H4 (cell line): ENCODE measurements at regions not wholly inside any gene's neighbourhood (a gene's known extent, or its start where the extent isn't known, plus 50 kb on each side); places are given as distances from the start of the nearest gene placed in this dataset.

Experiments used
- DNase-seq: peaks from one replicate; pipeline ENCODE4 v3.0.0-alpha.2; 2015; ENCODE audit warnings: low spot score

DNA sequence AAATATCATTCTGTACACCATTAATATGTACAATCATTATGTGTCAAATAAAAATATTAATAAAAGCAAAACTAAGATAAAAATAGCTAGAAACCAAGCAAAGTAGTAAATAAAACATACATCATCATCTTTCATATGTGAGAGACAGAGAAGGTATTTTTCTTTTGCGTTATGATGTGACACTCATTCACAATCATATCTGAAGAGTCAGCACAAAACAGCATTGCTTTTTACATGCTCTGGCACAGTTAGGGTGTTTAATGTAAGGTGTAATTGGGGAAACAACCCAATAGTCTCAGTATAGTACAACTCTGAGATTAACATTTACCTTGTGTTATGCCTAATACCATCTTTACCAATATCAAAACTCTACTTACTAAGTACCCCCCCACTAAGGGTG is 376.6 kb downstream of the TMA16 start:
- DNase-seq = no peak

DNA sequence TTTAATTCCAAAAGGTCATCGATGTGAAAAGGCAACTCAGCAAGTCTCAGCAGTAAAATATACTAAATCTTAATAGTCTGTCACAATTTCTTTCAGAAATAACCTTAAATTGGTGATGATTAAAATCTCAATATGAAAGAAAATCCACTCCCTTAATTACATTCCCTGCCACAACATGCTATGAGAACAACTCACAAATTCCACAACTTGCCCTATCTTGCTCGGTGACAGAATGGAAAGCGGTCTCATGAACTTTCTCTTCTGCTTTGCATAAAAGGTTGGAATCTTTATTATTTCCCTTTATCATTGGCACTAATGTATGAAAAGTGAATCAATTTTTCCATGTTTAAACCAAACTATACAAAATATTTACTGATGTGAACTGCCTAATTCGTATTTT is 380.8 kb downstream of the TMA16 start:
- DNase-seq = no peak

DNA sequence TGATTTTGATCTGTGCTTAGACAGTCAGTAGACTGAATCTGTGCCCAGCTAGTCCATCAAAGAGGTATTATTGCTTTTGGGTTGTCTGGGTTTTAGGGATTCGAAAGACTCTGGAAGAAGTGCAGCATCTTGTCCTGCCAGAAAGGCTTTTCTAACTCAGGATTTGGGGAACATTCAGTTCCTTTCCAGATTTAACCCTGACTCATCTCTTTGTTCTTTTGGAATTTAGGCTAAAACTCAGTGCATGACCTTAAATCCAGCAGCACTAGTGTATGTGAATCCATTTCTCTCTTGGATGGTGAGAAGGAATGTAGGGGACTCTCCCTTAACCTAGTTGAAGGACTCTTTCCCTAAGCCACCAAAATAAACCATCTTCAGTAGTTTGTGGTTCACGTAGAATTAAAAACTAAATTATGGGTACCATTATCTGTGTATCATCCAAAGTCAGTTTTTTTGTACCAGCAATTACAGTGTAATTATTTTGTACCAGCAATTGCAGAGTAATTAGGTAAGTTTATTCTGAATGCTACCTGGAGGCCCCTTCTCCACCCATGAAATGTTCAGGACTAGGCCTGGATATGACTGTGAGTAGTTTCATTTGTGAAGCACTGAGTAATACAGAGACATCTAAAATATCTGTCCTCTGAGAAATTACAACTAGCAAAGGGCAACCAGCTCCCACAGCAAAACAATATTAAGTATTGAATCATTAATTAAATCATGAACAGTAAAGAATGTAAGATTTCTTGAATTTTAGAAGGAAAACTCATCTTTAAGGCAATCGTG is 384.0 kb downstream of the TMA16 start:
- no peak for DNase-seq

DNA sequence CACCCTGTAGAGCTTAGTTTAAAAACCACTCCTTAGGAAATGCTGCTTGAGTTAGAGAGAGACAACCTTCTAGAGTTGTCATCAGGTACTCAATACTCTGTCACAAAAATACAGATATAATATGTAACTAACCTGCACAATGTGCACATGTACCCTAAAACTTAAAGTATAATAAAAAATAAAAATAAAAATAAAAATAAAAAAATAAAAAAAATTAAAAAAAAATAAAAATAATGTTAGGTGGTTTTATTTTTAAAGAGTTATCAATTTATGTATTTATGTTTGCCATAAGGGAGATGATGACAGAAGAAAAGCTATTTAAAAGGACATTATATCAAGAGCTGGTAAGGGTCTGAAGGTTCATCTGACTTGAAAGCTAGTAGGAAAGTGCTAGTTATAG is 397.9 kb downstream of the TMA16 start:
- DNase-seq = no peak

DNA sequence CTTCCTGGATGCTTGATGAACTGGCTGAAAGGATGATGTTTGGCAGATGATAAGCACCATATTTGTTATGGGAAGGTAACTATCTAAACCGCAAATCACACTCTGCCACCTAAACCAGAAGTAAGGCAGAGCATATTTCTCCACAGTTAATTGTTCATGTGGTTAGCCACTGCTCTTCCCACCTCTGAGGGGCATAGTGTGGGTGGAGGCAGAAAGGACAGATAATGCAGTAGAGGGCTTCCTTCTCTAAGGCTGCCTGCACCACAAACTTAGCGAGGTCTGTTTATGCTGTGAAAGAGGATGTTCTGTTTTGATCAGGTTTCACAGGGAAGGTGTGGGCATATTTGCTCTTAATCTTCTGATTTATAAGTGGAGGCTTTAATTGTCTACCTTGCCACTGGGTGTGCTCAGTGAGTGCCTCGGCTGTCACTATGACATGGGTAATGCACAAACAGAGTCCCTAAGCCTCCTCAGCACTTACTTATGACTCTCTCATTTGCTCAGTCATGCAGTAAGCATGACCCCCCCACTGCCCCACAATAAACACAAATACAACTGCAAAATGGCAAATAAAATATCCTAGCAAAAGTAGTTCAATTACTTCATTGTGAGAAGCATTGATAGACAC is 401.0 kb downstream of the TMA16 start:
- DNase-seq = no peak

DNA sequence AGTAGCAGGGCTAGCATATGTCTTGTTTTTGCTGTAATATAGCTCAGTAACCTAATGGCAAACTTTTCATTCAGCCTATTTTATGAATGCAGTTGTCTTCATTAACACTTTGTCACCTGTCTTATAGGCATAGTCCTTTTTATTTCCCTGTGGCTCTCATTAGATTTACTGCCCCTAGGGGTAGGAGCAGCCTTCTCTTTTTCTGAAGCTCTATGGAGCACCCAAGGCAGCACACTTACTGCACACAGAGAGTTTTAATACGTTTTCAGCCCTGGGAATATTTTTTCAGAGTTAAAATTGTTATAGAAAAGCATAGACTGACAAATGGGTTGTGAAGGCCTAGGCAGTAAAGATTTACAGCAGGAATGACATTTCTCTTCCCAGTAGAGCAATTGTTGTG is 406.8 kb downstream of the TMA16 start:
- DNase-seq = no peak

DNA sequence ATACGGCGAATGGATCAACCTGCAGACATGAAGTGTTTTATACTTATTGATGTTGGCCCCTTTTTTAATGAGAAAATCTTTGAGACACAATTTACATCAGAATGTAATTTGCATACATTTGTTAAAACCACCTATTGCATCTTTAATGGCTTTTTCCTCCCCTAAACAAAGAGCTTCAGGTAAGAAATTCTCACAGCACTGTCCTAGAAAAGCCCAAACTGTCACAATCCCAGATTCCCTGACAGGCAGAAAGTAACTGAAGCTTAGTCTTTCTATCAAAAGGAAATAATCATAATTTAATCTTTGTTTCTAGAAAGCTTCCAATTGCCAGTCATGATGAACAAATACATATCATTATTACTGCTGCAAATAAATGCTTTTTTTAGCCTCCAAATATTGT is 407.9 kb downstream of the TMA16 start:
- no peak for DNase-seq

DNA sequence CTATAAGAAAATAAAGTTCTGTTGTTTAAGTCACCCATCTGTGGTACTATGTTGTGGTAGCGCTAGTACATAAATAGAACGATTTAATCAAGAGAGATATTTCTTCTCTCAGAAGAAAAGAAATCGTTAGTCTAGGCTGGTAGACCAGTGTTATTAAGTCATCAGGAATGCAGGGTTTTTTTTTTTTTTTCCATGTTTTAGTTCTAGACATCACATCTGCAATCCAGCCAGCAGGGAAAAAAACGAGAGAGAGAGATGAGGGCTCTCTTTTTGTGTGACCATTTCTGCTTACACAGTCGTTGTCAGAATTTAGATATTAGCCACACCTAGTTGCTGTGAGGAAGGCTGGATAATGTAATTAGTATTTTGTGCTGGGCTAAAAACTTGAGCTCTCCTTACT is 417.4 kb downstream of the TMA16 start:
- DNase-seq = no peak

DNA sequence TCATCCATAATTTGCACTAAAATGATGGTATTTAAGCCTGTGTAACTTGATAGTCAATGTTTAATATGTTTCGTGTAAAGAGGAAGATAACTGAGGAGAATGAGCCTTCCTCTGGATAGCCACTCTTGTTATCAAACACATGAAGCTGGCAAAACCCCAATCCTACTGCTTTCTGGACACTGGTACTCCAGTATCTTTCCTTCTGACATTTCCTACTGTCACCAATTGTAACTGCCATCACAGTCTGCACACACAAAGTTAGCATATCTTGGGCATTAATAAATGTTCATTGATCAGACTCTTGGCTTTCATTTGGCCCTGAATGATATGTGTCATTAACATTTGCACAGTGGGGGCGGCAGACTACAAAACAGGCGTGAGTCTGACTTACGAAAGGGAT is 419.1 kb downstream of the TMA16 start:
- DNase-seq = no peak

DNA sequence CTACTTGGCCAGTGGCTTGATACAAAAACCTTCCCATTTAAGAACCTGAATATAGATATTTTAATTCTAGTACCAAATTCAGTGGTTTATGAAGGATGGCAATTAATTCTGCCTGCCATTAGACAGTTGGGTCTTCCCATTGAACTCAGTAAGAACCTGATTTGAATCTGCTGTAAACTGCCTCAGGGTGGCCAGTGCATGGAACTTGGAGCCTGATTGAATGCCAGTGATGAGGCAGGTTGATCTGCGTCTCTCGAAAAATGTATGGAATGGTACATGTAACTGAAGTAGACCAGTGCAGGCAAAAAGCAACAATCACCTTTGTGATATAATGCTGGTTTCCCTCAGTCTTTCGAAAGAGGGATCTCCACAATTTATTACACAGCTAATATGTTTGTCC is 421.4 kb downstream of the TMA16 start:
- no peak for DNase-seq

DNA sequence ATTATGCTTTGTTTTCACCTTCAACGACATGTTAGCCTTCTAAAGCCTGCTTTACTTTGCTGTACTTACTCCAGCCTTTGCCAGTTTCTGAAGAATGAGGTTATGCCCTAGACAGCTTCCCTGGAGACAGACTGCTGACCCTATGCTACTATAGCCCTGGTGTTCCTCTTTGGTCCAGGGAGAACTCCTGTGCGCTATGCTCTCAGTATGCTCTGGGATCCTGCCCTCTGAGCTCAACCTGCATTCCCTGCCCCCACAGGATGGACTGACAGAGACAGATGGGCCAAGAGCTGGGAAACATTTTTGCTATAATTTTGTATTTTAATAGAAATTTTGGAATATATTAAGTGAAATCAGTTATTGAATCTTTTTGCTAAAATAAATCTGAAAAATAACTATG is 425.9 kb downstream of the TMA16 start:
- no peak for DNase-seq

DNA sequence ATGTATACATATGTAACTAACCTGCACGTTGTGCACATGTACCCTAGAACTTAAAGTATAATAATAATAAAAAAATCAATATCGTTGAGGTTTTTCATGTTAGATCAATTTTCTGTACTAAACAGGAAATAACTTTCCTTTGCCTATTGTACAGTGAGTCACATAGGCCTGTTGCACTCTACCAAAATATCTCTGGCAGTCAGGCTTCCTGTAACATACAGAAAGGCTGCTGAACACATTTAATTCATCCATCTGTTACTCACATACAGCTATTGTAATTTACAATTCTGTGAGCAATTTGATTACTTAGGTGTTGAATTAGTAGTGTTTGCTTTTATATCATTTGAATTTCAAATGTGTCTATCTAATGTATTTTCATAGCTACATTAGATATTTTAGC is 427.8 kb downstream of the TMA16 start:
- no peak for DNase-seq

DNA sequence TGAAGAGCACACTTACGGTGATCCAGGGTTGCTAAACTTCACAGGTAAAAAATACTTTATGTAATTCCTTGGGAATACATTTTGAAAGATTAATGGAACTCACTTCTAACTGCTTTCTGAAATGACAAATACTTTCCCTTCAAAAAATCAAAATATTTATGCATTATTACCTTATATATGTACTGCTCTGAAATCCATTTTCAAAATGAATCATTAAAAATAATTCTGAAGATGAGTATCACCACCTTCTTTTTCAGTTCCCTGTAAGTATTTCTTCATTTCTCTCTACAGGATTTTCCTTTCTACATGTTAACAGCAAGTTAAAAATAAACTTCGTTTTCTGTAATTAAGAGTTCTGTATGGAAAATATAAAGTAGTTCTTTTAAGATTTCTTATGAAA is 428.6 kb downstream of the TMA16 start:
- no peak for DNase-seq

DNA sequence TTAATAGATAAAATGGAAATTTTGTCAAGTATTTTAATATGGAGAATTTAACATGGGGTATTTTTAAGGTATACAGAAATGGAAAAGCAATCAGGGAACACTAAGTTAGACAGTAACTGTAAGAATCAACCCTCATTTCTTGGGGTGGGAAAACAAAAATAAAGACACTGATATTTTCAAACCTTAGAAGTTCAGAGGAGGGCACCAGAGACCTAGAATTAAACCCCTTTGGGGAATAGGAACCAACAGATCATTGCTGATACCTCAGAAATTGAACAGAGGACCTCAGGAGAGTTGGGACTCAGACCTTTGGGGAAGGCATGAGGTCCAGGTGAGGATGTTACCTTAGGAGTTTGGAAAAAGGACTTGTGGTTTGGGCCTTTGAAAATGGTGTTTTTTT is 435.6 kb downstream of the TMA16 start:
- no peak for DNase-seq

DNA sequence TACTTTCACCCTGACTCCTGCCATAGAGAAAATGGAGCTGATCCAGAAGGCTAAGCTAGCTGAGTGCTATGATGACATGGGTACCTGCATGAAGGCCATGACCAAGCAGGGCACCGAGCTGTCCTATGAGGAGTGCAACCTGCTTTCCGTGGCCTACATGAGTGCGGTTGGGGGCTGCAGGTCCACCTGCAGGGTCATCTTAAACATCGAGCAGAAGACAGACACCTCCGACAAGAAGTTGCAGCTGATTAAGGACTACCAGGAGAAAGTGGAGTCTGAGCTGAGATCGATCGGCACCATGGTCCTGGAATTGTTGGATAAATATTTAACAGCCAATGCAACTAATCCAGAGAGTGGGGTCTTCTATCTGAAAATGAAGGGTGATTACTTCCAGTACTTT is 438.0 kb downstream of the TMA16 start:
- no peak for DNase-seq

DNA sequence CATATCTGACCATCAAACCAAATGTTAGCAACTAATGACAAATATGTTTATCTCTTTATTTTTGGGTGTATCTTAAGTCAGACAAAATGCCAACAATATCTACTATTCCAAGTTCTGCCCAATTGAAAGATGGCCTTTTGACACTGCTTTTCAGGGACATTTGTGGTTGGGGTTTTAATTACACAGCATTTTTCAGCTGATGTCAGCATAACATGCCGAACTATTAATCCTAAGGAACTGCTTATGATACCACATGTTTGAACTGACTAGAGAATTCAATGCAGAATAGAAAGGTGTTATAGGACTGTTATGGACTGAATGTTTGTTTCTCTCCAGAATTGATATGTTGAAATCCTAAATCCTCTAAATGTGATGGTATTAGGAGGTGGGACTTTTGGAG is 445.1 kb downstream of the TMA16 start:
- no peak for DNase-seq

DNA sequence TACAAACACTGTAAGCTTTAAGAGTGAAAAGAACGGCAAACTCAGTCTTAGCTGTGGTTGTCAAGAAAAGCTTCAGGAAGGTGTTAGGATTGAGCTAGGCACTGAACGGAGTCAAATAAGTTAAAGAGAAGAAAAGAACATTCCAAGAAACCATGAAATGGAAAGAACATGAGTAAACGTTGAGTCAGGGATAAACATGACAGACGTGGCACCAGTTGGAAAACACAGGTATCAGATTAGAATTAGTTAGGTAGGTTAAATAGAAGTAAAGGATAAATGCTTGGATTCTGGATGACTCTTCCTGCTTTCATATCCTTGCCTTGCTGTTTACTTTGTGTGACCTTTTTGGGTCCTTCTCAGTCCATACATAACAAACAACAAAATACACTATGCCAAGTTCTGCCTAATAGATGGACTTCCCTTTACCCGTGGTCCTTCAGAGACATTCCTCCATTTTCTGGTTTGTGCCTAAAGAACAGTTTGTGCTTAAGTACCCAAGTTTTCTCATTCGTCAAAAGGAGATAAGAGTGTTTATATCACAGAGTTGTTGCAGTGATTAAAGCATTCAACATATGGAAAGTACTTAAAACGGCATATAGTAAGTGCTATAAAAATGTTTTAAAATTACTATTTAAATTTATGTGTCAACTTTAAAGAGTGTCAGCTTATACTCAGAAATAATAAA is 446.9 kb downstream of the TMA16 start:
- no peak for DNase-seq

DNA sequence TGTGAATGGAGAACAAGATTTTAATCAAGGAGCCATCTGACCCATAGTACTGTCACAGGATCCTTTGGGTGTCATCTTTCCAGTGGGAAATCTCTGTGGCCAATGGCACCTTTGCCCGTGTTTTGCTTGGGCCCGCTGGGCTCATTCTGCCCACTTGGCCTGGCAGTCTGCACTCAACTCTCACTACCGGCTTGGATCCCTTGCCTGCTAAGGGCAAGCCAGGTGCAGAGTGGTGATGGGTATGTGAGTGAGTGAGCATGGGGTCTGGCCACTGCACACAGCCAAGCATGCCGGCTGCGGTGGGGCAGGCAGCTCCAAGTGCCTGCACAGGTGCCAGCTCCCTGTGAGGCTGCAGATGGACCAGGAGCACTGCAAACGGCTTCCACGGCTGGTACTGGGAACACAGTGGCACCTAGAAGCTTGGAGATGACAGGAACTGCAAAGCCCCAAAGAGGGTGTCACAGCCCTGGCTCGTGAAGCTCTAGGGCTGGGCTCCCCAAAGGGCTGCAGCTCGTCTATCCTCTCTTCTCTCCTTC is 454.5 kb downstream of the TMA16 start:
- no peak for DNase-seq

DNA sequence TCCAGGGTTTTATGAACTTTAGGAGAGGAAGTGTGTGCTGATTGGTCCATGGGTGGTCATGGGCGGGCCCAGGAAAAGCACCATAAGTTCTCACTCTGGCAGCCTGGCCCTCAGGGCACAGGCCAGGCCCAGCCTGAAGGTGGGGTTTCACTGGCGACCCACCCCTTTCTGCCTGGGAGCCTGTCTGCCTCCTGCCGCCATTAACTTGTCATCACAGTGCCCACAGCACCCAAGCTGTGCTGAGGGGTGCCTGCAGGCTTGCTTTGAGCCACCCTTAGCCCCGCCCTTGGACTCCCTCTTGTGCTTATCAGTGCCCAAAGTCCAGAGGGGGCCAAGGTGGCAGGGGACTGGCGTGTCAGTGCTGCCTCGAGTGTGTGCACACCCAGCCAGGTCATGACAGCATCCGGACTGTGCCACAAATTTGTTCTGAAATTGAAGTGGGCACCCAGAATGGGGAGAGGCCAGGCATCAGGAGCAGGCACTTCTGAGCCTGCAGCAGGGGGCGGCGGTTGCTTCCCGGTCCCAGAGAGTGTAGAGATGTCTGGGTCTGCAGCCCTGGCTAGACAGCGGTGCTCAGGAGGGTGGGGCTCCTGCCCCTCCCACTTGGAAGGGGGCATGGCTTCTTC is 455.6 kb downstream of the TMA16 start:
- no peak for DNase-seq

DNA sequence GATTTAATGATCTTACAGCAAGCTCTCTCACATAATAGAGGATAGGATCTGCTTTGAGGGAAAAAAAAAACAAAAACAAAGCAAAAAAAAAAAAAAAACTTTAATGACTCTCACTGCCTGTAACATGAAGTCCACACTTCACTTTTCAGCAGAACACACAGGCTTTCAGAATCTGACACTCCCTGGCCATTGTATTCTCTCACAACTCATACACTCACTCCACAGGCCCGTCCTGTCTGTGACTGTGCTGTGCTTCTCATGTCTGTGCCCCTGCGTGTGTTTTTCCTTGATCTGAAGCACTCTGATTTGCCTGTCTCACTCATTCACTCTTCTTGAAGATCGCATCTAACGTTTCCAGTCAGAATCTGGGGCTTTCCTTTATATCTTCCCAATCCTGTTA is 460.8 kb downstream of the TMA16 start:
- no peak for DNase-seq

DNA sequence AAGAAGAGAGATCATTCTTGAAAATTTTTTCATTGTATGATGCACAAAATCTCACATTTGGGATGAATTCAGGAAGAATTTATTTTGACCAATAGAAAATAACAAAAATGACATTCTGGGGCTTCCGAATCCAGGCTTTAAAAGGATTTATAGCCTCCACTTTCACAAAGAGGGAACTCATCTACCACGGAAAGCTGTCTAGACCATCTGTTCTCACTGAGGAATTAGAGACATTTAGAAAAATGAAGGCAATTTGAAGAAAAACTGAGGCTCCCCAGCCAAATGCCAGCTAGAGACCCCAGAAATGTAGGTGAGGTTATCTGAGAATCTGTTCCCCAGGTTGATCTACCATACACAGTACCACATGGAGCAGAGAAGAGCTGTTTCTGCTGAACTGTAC is 464.3 kb downstream of the TMA16 start:
- no peak for DNase-seq

DNA sequence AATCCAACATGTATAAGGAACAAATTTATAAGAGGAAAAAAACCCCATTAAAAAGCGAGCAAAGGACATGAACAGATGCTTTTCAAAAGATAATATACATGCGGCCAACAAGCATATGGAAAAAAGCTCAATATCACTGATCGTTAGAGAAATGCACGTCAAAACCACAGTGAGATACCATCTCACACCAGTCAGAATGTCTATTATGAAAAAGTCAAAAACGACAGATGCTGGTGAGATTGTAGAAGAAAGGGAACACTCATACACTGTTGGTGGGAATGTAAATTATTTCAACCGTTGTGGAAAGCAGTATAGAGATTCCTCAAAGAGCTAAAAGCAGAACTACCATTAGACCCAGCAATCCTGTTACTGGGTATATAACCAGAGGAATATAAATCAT is 465.4 kb downstream of the TMA16 start:
- no peak for DNase-seq

DNA sequence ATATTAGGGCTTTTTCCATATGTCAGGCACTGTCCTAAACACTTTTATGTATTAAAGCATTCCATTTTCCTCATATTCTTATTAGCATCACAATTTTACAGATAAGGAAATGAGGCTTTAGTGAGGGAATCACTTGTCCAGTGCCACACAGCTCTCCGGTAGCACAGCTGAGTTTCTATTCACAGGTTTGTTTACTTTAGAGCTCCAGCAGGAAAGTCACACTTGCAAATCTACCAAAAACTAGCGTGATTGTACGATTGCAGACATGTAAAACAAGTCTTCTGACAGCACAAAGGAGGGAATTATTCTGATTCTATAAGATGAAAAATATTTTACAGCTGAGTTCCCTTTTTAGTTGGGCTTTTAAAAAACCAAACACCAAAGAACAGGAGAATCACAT is 472.1 kb downstream of the TMA16 start:
- no peak for DNase-seq
